Thoracic aorta (tissue), 2 donors: ENCODE measurements at regions not wholly inside any gene's neighbourhood (a gene's known extent, or its start where the extent isn't known, plus 50 kb on each side); places are given as distances from the start of the nearest gene placed in this dataset.

ENCODE experiments used
- ATAC-seq: fragments of 150-250 bp; one replicate; pipeline ENCODE4 v1.8.0; 2017; ENCODE audit warnings: low read depth; ENCODE audit not compliant: insufficient number of reproducible peaks, low FRiP score
- DNase-seq: peaks from one replicate; pipeline ENCODE4 v3.0.0-alpha.2; 2020; ENCODE audit warnings: low spot score
- H3K27ac ChIP-seq, 2 donors: fragments of 200-600 bp; sonication (generic); 1 replicate in 1 of 2; 2 replicates in 1 of 2; pipeline ENCODE4 v1.5.1; 2016; ENCODE audit warnings: mild to moderate bottlenecking in 2 of 2, moderate library complexity in 2 of 2
- H3K27me3 ChIP-seq: fragments of 200-600 bp; sonication (generic); replicated peaks from 2 replicates; pipeline ENCODE4 v1.6.0; 2016; ENCODE audit warnings: mild to moderate bottlenecking; ENCODE audit not compliant: insufficient read depth
- H3K36me3 ChIP-seq: fragments of 200-600 bp; sonication (generic); one replicate; pipeline ENCODE4 v1.5.1; 2016
- H3K4me1 ChIP-seq, 2 donors: fragments of 200-600 bp; sonication (generic); 1 replicate in 1 of 2; 2 replicates in 1 of 2; pipeline versions ENCODE4 v1.5.1 to v1.6.0; 2016; ENCODE audit warnings: low read depth in 2 of 2, mild to moderate bottlenecking in 1 of 2; ENCODE audit not compliant: control insufficient read depth in 1 of 2
- H3K4me3 ChIP-seq: fragments of 200-600 bp; sonication (generic); 2 replicates; pipeline ENCODE4 v1.5.1; 2016; ENCODE audit warnings: mild to moderate bottlenecking
- H3K9me3 ChIP-seq: fragments of 200-600 bp; sonication (generic); 2 replicates; pipeline ENCODE4 v1.5.1; 2016
- CTCF ChIP-seq: fragments of 200-600 bp; sonication (generic); IDR thresholded peaks from one replicate; pipeline ENCODE4 v1.5.1; 2019; ENCODE audit warnings: antibody characterized with exemption

- H3K36me3 ChIP-seq = no peaks in the 10 kb centered on the region
These were observed 540.4 kb upstream of the DSEL start for GRCh38 chr18:68056936-68057335.

GRCh38 chr18:68054669-68055068 is 538.1 kb upstream of the DSEL start:
- H3K4me1 ChIP-seq = no peaks in the 10 kb centered on the region
- DNase-seq = no peak
- TF ChIP-seq CTCF = no peak
- no peak overlapping the region for H3K27ac ChIP-seq
- H3K4me3 ChIP-seq = no peak overlapping the region
- no peak for ATAC-seq
- no peaks in the 10 kb centered on the region for H3K9me3 ChIP-seq
- H3K36me3 ChIP-seq = no peaks in the 10 kb centered on the region
- no peaks in the 10 kb centered on the region for H3K27me3 ChIP-seq

More at GRCh38 chr18:68056936-68057335, 540.4 kb upstream of the DSEL start:
- Histone ChIP-seq H3K27me3 (no peaks in the 10 kb centered on the region), H3K4me3 (no peak overlapping the region), H3K9me3 (no peaks in the 10 kb centered on the region), H3K27ac (no peak overlapping the region), H3K4me1 (no peaks in the 10 kb centered on the region)
- ATAC-seq (no peak), DNase-seq (no peak)
- TF ChIP-seq CTCF = no peak

DNA sequence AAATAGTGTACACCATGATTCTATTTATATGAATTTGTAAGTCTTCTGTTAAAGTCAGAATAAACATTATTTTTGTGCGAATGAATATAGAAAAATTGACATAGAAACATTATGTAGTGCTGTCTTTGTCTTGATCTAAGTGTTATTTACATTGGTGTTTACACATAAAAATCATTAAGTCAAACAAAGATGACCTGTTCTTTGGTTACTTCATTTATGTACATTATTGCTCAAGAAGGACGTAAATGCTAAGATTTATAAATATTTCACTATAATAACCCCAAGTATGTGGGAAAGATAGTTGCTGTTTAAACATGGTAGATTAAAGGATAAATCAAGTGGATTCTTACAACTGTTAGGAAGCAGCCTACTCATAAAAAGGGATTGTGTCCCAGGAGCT is 536.8 kb upstream of the DSEL start:
- Histone ChIP-seq H3K4me1 (no peaks in the 10 kb centered on the region), H3K9me3 (no peaks in the 10 kb centered on the region), H3K4me3 (no peak overlapping the region), H3K27ac (no peak overlapping the region), H3K36me3 (no peaks in the 10 kb centered on the region), H3K27me3 (no peaks in the 10 kb centered on the region)
- DNase-seq (no peak), ATAC-seq (no peak)
- no peak for TF ChIP-seq CTCF

DNA sequence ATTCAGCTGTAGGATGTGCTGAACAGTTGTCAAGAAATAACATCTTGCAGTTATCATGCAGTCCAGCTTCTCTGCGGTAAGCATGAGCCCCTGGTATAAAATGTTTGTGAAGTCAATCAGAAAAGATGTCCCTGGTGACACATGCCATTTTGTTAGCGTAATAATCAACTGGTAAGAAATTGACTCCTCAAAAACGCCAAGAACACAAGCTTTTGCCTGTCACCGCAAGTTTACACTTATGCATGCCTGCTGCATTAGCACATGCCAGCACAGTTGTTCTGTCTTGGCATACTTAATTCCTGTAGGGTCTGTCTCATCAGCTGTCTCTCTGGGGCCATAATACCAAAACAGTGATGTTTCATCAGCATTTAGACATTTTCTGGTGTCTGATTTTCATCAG is 524.8 kb upstream of the DSEL start:
- H3K4me3 ChIP-seq = no peak overlapping the region
- no peak for ATAC-seq
- H3K9me3 ChIP-seq = no peaks in the 10 kb centered on the region
- H3K27me3 ChIP-seq = no peaks in the 10 kb centered on the region
- no peak overlapping the region for H3K27ac ChIP-seq
- H3K4me1 ChIP-seq = no peaks in the 10 kb centered on the region
- H3K36me3 ChIP-seq = no peaks in the 10 kb centered on the region
- TF ChIP-seq CTCF = no peak
- no peak for DNase-seq

DNA sequence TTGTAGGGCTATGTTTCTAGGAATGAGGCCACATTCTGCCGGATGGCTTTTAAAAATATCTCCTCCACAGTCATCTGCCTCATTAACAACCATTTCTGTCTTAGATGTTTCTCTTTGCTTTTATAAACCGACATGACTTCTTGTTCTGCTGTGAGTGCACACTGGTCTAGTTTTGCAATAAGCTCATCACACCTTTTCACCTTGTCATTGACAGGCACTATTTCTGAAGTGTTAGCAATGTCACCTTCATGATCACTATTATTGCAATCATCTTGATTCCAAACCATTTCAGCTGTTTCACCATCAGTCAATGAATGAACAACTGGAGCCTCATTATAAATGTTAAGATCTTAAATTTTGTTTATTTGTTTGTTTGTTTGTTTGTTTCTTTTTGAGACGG is 523.7 kb upstream of the DSEL start:
- no peaks in the 10 kb centered on the region for H3K27me3 ChIP-seq
- H3K9me3 ChIP-seq = no peaks in the 10 kb centered on the region
- H3K4me3 ChIP-seq = no peak overlapping the region
- no peak for TF ChIP-seq CTCF
- DNase-seq (no peak), ATAC-seq (no peak)
- no peak overlapping the region for H3K27ac ChIP-seq
- H3K4me1 ChIP-seq = no peaks in the 10 kb centered on the region
- H3K36me3 ChIP-seq = no peaks in the 10 kb centered on the region
